SJCRH30 (cell line): ENCODE measurements at regions not wholly inside any gene's neighbourhood (a gene's known extent, or its start where the extent isn't known, plus 50 kb on each side); places are given as distances from the start of the nearest gene placed in this dataset.
"Not testable (repeated sequence)": the region's sequence is repeated elsewhere in the genome, so short reads cannot be mapped to it uniquely, and the experiment has no call there.

ENCODE experiments used
- DNase-seq, 2 experiments: peaks; one replicate each; pipeline ENCODE4 v3.0.0-alpha.2; 2015 to 2020
- H3K27ac ChIP-seq: fragments of 250-450 bp; sonication (Bioruptor Pico); 2 replicates; pipeline ENCODE4 v1.5.1; 2020; ENCODE audit warnings: mild to moderate bottlenecking, moderate library complexity
- H3K27me3 ChIP-seq: fragments of 250-450 bp; sonication (Bioruptor Pico); 2 replicates; pipeline ENCODE4 v1.5.1; 2020; ENCODE audit warnings: mild to moderate bottlenecking, moderate library complexity
- H3K36me3 ChIP-seq: fragments of 250-450 bp; sonication (Bioruptor Pico); 2 replicates; pipeline ENCODE4 v1.5.1; 2020; ENCODE audit warnings: mild to moderate bottlenecking, moderate library complexity
- H3K4me1 ChIP-seq: fragments of 250-450 bp; sonication (Bioruptor Pico); 2 replicates; pipeline ENCODE4 v1.5.1; 2020; ENCODE audit warnings: mild to moderate bottlenecking, moderate library complexity
- H3K4me3 ChIP-seq: fragments of 250-450 bp; sonication (Bioruptor Pico); 2 replicates; pipeline ENCODE4 v1.5.1; 2020; ENCODE audit warnings: mild to moderate bottlenecking, moderate library complexity
- H3K9me3 ChIP-seq: fragments of 250-450 bp; sonication (Bioruptor Pico); replicated peaks from 2 replicates; pipeline ENCODE4 v1.5.1; 2020; ENCODE audit warnings: mild to moderate bottlenecking, moderate library complexity

DNA sequence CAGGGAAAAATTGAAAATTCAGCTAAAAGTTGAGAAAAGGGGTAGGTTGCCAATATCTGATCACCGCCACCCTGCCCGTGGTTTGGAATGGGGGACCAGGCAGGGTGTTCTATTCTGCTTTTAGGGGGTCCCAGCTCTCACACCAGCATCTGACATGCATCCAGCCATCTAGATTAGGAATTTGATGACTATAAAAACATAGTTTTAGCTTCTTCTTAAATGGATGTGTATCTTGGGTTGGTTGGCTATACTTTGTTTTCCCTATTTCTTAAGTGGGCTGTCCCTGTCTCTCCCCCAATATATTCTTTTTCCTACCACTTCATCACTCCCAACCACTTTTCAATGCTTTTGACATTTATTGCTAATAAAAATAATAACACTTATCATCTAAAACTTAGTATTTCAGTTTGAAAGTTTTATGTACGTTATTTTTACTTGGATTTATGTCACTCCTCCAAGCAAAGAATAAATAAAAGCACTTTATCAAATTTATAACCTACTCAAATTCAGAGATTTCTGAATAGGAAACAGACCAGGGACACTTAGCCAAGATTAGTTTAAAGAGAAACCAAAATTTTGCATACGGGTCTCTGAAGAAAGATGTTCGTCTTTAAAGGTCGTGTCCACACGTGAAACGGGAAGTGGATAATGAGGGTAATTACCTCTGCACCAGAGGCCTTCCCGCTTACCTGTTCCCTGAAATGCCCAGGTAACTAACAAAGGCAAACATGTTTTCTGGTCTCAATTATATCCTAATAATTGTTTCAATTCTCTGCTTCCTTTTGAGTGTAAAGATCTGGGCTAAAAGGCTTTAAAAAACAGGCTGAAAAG is 233.2 kb upstream of the AUTS2 start:
- no peaks in the 10 kb centered on the region for H3K36me3 ChIP-seq
- H3K27ac ChIP-seq = no peak overlapping the region
- no peaks in the 10 kb centered on the region for H3K27me3 ChIP-seq
- no peak for DNase-seq
- no peaks in the 10 kb centered on the region for H3K4me1 ChIP-seq
- no peak overlapping the region for H3K4me3 ChIP-seq
- no peaks in the 10 kb centered on the region for H3K9me3 ChIP-seq

DNA sequence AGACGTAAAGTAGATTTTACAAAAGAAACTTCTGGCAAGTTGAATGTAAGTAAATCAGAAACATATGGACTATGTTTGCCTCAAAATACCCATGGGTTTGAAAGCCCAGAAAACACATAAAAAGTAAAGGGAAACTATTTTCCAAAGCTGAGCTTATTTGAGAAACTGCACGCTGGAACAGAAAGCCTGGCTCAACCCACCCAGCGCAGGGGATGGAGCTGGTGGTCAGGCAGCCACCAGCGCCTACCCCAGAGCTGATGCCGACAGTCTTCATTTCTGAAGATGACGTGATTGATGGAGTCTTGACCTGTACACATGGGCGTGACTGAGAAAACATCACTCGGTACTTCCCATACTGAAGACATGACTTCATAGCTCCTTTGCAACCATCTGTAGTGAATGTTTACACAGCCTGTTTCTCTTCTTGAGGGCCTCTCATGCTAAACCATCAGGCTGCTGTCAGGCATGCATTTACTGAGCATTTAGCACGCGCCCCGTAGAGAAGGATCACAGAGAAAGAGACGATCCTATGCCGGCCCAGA is 232.6 kb upstream of the AUTS2 start:
- no peaks in the 10 kb centered on the region for H3K9me3 ChIP-seq
- no peaks in the 10 kb centered on the region for H3K4me1 ChIP-seq
- H3K4me3 ChIP-seq = no peak overlapping the region
- no peaks in the 10 kb centered on the region for H3K36me3 ChIP-seq
- H3K27ac ChIP-seq = no peak overlapping the region
- DNase-seq = no peak
- H3K27me3 ChIP-seq = no peaks in the 10 kb centered on the region

DNA sequence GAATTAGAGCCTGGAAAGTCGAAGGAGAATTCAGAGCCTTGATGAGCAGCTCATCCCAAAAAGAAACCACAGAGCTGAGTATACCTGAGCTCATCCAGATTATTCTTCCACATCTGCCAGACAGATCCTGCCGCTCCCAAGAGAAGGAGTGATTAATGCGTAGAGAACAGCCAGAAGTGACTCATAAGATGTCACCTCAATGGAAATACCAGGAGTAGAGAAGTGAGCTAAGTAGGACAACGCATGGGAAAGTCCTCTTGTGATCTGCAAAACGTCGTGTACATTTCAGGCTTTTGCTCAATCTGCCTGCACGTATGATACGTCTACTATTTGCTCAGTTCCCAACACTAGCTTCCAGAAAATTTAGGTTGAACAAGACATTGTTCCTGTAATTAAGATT is 230.5 kb upstream of the AUTS2 start:
- no peak overlapping the region for H3K4me3 ChIP-seq
- no peaks in the 10 kb centered on the region for H3K36me3 ChIP-seq
- no peaks in the 10 kb centered on the region for H3K27me3 ChIP-seq
- no peaks in the 10 kb centered on the region for H3K4me1 ChIP-seq
- H3K9me3 ChIP-seq = no peaks in the 10 kb centered on the region
- H3K27ac ChIP-seq = no peak overlapping the region
- no peak for DNase-seq

DNA sequence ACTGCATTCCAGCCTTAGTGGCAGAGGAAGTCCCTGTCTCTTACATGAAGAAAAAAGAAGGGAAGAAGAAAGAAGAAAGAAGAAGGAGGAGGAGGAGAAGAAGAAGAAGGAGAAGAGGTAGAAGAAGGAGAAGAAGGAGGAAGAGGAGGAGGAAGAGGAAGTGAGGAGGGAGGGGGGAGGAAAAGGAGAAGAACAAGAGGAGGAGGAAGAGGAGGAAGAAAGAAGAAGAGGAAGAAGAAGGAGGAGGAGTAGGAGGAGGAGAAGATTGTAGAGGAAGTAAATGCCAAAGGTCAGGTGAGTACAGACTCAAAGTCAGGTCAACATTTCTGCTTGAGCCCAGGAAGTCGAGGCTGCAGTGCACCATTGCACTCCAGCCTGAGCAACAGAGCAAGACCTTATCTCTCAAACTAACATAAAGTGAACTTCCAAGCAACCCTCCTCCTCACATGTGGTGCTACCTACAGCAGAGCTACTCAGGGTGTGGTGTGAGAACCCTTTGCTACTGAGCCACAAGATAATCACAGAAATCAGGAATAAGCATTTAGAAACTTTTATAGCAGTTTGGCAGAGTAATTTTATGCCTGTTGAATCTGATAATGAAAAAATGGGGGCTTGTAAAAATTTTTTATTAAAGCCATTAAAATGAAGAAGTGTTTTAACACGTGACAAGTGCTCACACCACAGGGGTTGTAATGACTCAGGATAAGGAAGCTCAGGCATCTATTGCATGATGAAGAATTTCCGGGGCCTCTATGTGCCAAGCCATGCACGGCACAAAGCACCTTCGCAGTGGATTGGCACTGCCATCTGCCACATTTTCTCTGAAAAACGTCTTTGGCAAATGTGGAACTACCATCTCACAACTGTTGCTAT is 224.9 kb upstream of the AUTS2 start:
- Histone ChIP-seq H3K36me3 (no peaks in the 10 kb centered on the region), H3K4me1 (no peaks in the 10 kb centered on the region), H3K27ac (no peak overlapping the region), H3K4me3 (no peak overlapping the region), H3K27me3 (no peaks in the 10 kb centered on the region), H3K9me3 (no peaks in the 10 kb centered on the region)
- no peak for DNase-seq

DNA sequence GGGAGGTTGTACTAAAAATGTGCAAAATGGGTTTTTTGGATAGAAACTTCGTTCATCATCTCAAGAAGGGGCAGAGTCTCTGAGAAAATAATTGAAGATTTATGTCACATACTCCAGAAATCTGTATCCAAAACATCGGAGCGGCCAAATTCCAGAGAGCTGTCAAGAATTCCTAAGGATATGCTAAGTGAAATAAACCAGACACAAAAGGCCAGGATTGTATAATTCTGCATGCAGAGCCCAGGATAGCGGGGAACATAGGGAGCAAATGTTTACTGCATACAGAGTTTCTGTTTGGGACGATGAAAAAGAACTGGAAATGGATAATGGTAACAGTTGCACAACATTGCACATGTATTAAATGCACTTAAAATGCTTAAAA is 224.2 kb upstream of the AUTS2 start:
- no peak for DNase-seq
- no peaks in the 10 kb centered on the region for H3K27me3 ChIP-seq
- no peak overlapping the region for H3K27ac ChIP-seq

DNA sequence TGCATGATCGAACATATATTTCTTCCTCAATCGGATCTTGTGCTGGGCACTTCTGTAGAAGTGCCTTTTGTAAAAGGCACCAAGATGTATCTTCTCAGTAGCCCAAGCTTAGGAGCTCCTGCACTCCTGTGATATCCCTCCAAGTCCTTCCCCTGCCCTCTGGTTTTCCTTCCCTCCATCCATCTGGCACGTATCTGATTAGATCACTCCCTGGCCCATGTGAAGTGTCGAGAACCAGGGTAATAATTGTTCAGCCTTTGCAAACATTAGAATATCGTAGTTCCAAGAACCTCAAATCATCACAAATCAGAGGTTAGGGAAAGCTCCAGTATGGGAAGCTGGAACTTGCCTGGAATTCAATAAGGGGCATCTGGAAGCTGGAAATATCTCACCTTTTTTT is 221.1 kb upstream of the AUTS2 start:
- DNase-seq = no peak
- no peaks in the 10 kb centered on the region for H3K4me1 ChIP-seq
- no peak overlapping the region for H3K4me3 ChIP-seq
- no peaks in the 10 kb centered on the region for H3K9me3 ChIP-seq
- H3K27me3 ChIP-seq = no peaks in the 10 kb centered on the region
- H3K27ac ChIP-seq = no peak overlapping the region
- H3K36me3 ChIP-seq = no peaks in the 10 kb centered on the region

More for the DNA sequence above, 224.2 kb upstream of the AUTS2 start:
- H3K36me3 ChIP-seq = no peaks in the 10 kb centered on the region
- H3K9me3 ChIP-seq = no peaks in the 10 kb centered on the region
- no peak overlapping the region for H3K4me3 ChIP-seq
- H3K4me1 ChIP-seq = no peaks in the 10 kb centered on the region

DNA sequence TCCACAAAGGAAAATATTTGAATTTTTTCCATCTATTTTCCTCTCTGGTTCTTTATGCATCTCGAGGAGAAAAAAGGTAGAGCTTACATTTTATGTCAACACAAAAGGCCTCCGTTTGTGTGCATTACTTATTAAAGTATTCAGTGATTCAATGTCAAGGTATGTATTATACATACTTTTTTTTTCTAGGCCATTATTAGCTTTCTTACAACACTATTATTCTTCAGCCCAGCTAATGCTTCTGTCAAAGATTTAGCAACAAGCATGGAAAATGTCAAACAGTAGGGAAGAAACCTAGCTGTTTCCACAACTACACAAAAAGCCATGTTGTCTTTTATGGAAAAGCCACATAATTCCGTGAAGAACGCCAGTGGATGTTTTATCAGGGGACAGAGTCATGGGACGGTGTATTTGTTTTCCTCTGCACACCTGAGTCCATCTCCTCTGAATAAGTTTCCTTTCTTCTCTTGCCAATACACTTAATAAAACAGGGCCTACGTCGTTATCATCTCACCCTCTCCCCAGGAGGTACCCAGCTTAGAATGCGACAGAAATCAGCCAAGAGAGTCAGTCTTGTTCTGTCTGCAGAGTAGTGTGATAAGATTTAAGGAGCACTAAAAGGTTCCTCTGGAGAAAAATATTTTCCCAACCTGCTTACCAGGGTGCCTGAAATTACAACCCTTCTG is 209.7 kb upstream of the AUTS2 start:
- no peak for DNase-seq
- Histone ChIP-seq H3K36me3 (no peaks in the 10 kb centered on the region), H3K27me3 (no peaks in the 10 kb centered on the region), H3K4me3 (no peak overlapping the region), H3K9me3 (no peaks in the 10 kb centered on the region), H3K4me1 (no peaks in the 10 kb centered on the region), H3K27ac (no peak overlapping the region)

DNA sequence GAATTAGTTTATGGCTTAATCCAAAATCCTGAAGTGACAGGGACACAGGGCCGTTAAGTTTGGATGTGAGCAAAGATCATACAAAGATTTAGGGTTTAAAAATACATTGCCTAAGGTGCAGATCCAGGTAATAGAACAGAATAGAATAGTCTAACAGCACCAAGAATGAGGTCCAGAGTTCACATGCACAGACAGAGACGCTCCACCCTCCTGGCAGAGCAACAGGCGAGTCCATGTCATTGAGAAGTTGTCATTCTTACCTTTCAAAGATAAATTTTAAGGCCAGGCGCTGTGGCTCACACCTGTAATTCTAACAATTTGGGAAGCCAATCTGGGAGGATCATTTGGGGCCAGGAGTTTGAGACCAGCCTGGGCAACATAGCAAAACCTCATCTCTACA is 209.1 kb upstream of the AUTS2 start:
- H3K27ac ChIP-seq = no peak overlapping the region
- no peaks in the 10 kb centered on the region for H3K4me1 ChIP-seq
- no peaks in the 10 kb centered on the region for H3K27me3 ChIP-seq
- no peaks in the 10 kb centered on the region for H3K36me3 ChIP-seq
- DNase-seq = no peak
- H3K9me3 ChIP-seq = no peaks in the 10 kb centered on the region
- no peak overlapping the region for H3K4me3 ChIP-seq

DNA sequence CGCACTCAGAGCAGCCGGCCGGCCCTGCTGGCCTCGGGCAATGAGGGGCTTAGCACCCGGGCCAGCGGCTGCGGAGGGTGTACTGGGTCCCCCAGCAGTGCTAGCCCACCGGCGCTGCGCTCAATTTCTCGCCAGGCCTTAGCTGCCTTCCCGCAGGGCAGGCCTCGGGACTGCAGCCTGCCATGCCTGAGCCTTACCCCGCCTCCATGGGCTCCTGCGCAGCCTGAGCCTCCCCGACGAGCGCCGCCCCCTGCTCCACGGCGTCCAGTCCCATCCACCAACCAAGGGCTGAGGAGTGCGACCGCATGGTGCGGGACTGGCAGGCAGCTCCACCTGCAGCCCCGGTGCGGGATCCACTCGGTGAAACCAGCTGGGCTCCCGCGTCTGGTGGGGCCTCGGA is 204.4 kb upstream of the AUTS2 start:
- H3K9me3 ChIP-seq, H3K4me3 ChIP-seq, H3K27ac ChIP-seq, H3K27me3 ChIP-seq, H3K4me1 ChIP-seq, DNase-seq, H3K36me3 ChIP-seq: not testable (repeated sequence)

DNA sequence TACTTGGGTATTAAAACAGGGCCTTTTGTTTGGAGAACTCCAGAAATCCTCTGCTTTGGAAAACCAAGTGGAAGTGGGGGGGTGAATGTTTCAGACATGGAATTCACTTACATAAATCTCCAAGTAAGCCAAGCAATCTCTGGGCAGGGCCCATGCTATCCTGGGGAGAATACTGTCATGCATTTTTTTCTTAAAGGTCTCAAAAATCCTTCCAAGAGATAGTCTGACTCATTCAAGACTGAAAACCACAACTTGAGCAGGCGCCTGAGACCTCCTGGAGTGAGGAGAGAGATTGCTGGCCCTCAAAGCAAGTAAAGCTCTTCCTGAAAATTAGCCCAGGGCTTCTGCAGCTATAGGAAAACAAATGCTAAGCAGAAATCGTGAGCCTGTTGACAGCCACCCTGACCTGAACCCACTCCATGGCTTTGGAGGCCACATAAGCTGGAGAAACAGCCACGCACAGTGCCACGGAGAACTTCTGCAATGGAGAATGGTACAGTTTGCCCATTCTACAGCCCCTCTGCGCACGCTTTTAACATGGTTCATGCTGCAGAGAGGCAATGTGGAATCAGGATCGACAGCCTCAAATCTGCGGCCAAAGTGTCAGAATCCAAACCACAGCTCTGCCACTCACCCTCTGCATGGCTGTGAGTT is 203.1 kb upstream of the AUTS2 start:
- Histone ChIP-seq H3K36me3 (no peaks in the 10 kb centered on the region), H3K27me3 (0 out of 2 replicates have a peak, but pooled peaks cover 3% of the 10 kb centered on the region), H3K4me1 (no peaks in the 10 kb centered on the region), H3K27ac (no peak overlapping the region), H3K9me3 (no peaks in the 10 kb centered on the region), H3K4me3 (no peak overlapping the region)
- no peak for DNase-seq

DNA sequence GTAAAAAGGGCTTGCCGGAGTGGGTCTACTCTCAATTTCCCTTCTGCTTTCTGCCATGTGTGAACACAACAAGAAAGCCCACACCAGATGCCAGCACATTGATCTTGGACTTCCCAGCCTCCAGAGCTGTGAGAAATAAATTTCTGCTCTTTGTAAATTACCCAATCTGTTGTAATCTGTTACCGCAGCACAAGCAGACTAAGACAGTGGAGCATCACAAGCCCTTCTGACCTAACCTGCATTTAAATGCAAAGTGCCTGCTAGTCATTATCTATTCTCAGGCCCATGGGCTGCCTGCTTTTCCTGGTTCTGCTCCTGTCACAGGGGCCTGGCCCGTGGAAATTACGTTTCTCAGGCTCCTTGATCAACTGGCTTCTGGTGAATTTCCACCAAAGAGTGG is 199.3 kb upstream of the AUTS2 start:
- H3K4me1 ChIP-seq = no peaks in the 10 kb centered on the region
- H3K9me3 ChIP-seq = no peaks in the 10 kb centered on the region
- H3K27me3 ChIP-seq = 0 out of 2 replicates have a peak, but pooled peaks cover 3% of the 10 kb centered on the region
- H3K27ac ChIP-seq = no peak overlapping the region
- no peaks in the 10 kb centered on the region for H3K36me3 ChIP-seq
- H3K4me3 ChIP-seq = no peak overlapping the region
- no peak for DNase-seq

DNA sequence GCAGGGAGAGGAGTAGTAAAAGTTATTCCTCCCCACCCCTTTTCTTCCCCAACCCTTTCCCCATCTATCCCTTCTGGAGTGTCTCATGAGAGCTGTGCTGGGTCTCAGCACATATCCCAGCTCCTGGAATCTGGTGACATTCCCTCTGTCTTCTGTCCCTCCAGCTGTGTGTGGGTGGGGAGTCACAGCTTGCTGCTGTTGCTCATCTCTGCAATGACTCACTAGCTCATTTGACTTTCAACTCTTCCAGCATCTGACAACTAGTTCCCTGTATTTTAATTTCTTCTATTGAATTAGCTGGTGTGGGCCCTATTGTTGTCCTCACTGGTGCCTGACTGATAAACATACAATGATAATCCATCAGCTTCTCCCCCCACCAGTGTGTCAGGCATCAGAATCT is 198.9 kb upstream of the AUTS2 start:
- H3K4me3 ChIP-seq = no peak overlapping the region
- no peak for DNase-seq
- H3K27me3 ChIP-seq = 0 out of 2 replicates have a peak, but pooled peaks cover 3% of the 10 kb centered on the region
- H3K36me3 ChIP-seq = no peaks in the 10 kb centered on the region
- H3K27ac ChIP-seq = no peak overlapping the region
- H3K4me1 ChIP-seq = no peaks in the 10 kb centered on the region
- no peaks in the 10 kb centered on the region for H3K9me3 ChIP-seq

DNA sequence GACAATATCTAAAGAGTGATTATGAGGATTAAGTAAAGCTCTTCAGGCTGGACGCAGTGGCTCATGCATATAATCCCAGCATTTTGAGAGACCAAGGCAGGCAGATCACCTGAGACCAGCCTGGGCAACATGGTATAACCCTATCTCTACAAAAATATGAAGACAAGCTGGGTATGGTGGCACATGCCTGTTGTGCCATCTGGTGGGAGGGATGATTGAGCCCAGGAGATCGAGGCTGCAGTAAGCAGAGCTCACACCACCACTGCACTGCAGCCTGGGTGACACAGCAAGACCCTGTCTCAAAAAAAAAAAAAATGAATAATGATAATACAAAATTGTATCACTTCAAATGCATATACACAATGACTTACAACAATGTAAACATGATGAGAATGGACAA is 195.6 kb upstream of the AUTS2 start:
- Histone ChIP-seq H3K27me3 (0 out of 2 replicates have a peak, but pooled peaks cover 3% of the 10 kb centered on the region), H3K27ac (no peak overlapping the region), H3K4me1 (no peaks in the 10 kb centered on the region), H3K4me3 (no peak overlapping the region), H3K9me3 (no peaks in the 10 kb centered on the region), H3K36me3 (no peaks in the 10 kb centered on the region)
- DNase-seq = no peak

DNA sequence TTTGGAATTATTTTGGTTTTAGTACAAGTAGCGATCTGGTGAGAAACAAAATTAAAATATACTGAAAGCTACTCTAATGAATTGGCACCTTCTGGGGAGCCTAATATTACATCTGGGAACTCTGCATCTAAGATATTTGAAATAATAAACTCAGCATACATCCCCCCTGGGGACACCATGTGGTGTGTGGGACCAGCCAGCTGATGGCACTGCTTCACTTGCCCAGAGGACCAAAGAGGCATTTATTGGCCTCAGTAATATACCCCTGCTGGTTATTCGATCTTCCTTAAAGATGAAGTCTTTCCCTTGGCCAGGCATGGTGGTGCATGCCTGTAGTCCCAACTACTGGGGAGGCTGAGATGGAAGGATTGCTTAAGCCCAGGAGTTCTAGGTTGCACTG is 195.1 kb upstream of the AUTS2 start:
- Histone ChIP-seq H3K4me1 (no peaks in the 10 kb centered on the region), H3K27ac (no peak overlapping the region), H3K9me3 (no peaks in the 10 kb centered on the region), H3K36me3 (no peaks in the 10 kb centered on the region), H3K4me3 (no peak overlapping the region), H3K27me3 (0 out of 2 replicates have a peak, but pooled peaks cover 3% of the 10 kb centered on the region)
- peak; percentile 37 to 59 for DNase-seq
